GM10266 (cell line): ENCODE measurements at regions not wholly inside any gene's neighbourhood (a gene's known extent, or its start where the extent isn't known, plus 50 kb on each side); places are given as distances from the start of the nearest gene placed in this dataset.

Source experiments
- DNase-seq: peaks from one replicate; pipeline ENCODE4 v3.0.0; 2012; ENCODE audit errors: extremely low spot score
- CTCF ChIP-seq: IDR thresholded peaks from 2 replicates; pipeline ENCODE4 v1.5.1; 2012; ENCODE audit warnings: mild to moderate bottlenecking, low read depth; ENCODE audit not compliant: control insufficient read depth, insufficient read depth; ENCODE audit errors: missing control alignments

DNA sequence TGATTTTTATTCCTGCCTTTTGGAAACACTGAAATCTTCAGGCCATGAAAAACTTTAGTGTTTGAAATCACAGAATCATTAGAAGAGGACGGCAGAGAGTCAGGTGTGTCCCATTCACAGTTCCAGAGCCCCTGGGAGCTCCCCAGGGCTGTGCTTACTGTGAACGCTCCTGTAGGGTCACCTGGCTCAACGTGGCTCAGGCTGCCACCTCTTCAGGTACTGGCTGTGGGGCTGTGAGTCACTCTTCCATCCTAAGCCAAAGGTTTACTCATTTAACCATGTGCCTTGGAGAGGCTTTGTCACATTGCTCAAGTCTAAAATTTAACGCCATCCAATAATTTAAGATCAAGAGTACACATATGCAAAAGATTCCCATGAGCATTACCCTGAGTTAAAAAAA lies 50.2 kb upstream of the FSTL4 start:
- TF ChIP-seq CTCF = no peak
- DNase-seq = no peak
